B cell (primary cell): ENCODE measurements at regions not wholly inside any gene's neighbourhood (a gene's known extent, or its start where the extent isn't known, plus 50 kb on each side); places are given as distances from the start of the nearest gene placed in this dataset.

Experiments used
- ATAC-seq: fragments of 200-7000 bp; cut with Tn5 transposase; one replicate; pipeline ENCODE4 v1.10.0; 2021; ENCODE audit warnings: low read depth, mild to moderate bottlenecking, moderate number of reproducible peaks, moderate library complexity
- CTCF ChIA-PET: fragments of 350-600 bp; sonication (Branson Sonifier 250); formaldehyde crosslinking; loops from one replicate; lab custom pipeline; 2021; ENCODE audit warnings: antibody characterized with exemption, inconsistent platforms; lab: Charles Lee
- POLR2A ChIA-PET: fragments of 350-600 bp; sonication (Branson Sonifier 250); formaldehyde crosslinking; loops from one replicate; lab custom pipeline; 2021; ENCODE audit warnings: antibody characterized with exemption; lab: Charles Lee
- DNase-seq: peaks from one replicate; pipeline ENCODE4 v3.0.0; 2013
- H2AFZ ChIP-seq: 2 replicates; pipeline ENCODE4 v1.6.1; 2012; ENCODE audit warnings: mild to moderate bottlenecking, low read depth, low read length; ENCODE audit not compliant: insufficient read depth, poor library complexity, severe bottlenecking
- H3K27ac ChIP-seq, 2 donors: 1 replicate in 1 of 2; 2 replicates in 1 of 2; pipeline ENCODE4 v1.5.1; 2012 to 2013; ENCODE audit warnings: low read length in 2 of 2, mild to moderate bottlenecking in 2 of 2, moderate library complexity in 1 of 2
- H3K27me3 ChIP-seq, 4 experiments: fragments of 200-600 bp in 1 of 4; sonication (generic) in 1 of 4; replicated peaks in 1 of 4; 1 replicate in 2 of 4; 2 replicates in 2 of 4; pipeline versions ENCODE4 v1.6.1 to v1.7.0; 2013 to 2016; ENCODE audit warnings: low read length in 3 of 4, mild to moderate bottlenecking in 2 of 4, mixed read lengths in 1 of 4, moderate library complexity in 1 of 4; ENCODE audit not compliant: insufficient read depth in 4 of 4, control insufficient read depth in 3 of 4; ENCODE audit errors: control extremely low read depth in 1 of 4
- H3K36me3 ChIP-seq, 2 experiments: replicated peaks in 1 of 2; 1 replicate in 1 of 2; 2 replicates in 1 of 2; pipeline versions ENCODE4 v1.6.1 to v1.7.1; 2013; ENCODE audit warnings: low read length in 1 of 2; ENCODE audit not compliant: insufficient read depth in 2 of 2, control insufficient read depth in 1 of 2; ENCODE audit errors: control extremely low read depth in 1 of 2, extremely low read depth in 1 of 2
- H3K4me1 ChIP-seq, 2 donors: fragments of 200-600 bp in 1 of 2; sonication (generic) in 1 of 2; 1 replicate in 1 of 2; 2 replicates in 1 of 2; pipeline versions ENCODE4 v1.5.1 to v1.6.1; 2013 to 2017; ENCODE audit warnings: low read length in 2 of 2; ENCODE audit not compliant: control insufficient read depth in 2 of 2, insufficient read depth in 2 of 2
- H3K4me2 ChIP-seq: replicated peaks from 2 replicates; pipeline ENCODE3; 2012; ENCODE audit warnings: mild to moderate bottlenecking, low read depth, low read length; ENCODE audit not compliant: poor library complexity, severe bottlenecking
- H3K4me3 ChIP-seq, 5 experiments: fragments of 200-600 bp in 1 of 5; sonication (generic) in 1 of 5; 1 replicate in 3 of 5; 2 replicates in 2 of 5; pipeline versions ENCODE4 v1.5.1 to v1.7.0; 2011 to 2016; ENCODE audit warnings: low read length in 4 of 5, mild to moderate bottlenecking in 4 of 5, low read depth in 2 of 5, control low read depth in 1 of 5, moderate library complexity in 1 of 5; ENCODE audit not compliant: insufficient read depth in 1 of 5; ENCODE audit errors: control extremely low read depth in 1 of 5, extremely low read depth in 1 of 5
- H3K79me2 ChIP-seq: fragments of 200-600 bp; sonication (generic); one replicate; pipeline ENCODE4 v1.6.0; 2016; ENCODE audit warnings: low read length; ENCODE audit not compliant: control insufficient read depth, insufficient read depth
- H3K9ac ChIP-seq: fragments of 200-600 bp; sonication (generic); 2 replicates; pipeline ENCODE4 v1.6.1; 2017; ENCODE audit warnings: mild to moderate bottlenecking, low read length, moderate library complexity
- H3K9me3 ChIP-seq, 3 donors: one replicate each; pipeline versions ENCODE4 v1.6.1 to v1.7.1; 2013; ENCODE audit warnings: low read length in 2 of 3; ENCODE audit not compliant: control insufficient read depth in 2 of 3, insufficient read depth in 1 of 3; ENCODE audit errors: control extremely low read depth in 1 of 3
- H4K20me1 ChIP-seq: 2 replicates; pipeline ENCODE4 v1.6.0; 2012; ENCODE audit warnings: mild to moderate bottlenecking, low read length; ENCODE audit not compliant: insufficient read depth, control insufficient read depth, poor library complexity, severe bottlenecking
- H3K27ac Mint-ChIP-seq: one replicate; pipeline ENCODE4 v1.8.0; 2021; ENCODE audit warnings: mixed read lengths
- H3K27me3 Mint-ChIP-seq: one replicate; pipeline ENCODE4 v1.8.0; 2021; ENCODE audit warnings: mixed read lengths
- H3K4me1 Mint-ChIP-seq: one replicate; pipeline ENCODE4 v1.8.0; 2021; ENCODE audit warnings: mixed read lengths
- H3K4me3 Mint-ChIP-seq: one replicate; pipeline ENCODE4 v1.8.0; 2021; ENCODE audit warnings: mixed read lengths
- H3K9me3 Mint-ChIP-seq: one replicate; pipeline ENCODE4 v1.8.0; 2022; ENCODE audit warnings: mixed read lengths; ENCODE audit not compliant: insufficient read depth
- CTCF ChIP-seq: fragments of 200-600 bp; IDR thresholded peaks from one replicate; pipeline ENCODE4 v1.8.0; 2022; ENCODE audit warnings: antibody characterized with exemption, mild to moderate bottlenecking
- EZH2 ChIP-seq: IDR thresholded peaks from 2 replicates; pipeline ENCODE4 v1.6.1; 2012; ENCODE audit warnings: borderline replicate concordance, low read depth, mild to moderate bottlenecking, moderate library complexity, low read length; ENCODE audit not compliant: insufficient read depth, poor library complexity, severe bottlenecking
- WGBS: methylation state at CpG from one replicate; pipeline ENCODE4 v1.1.5; 2013; ENCODE audit warnings: missing lambda C conversion rate; ENCODE audit not compliant: insufficient coverage; 5-methylcytosine and 5-hydroxymethylcytosine counted together
- intact Hi-C: fragments of 100-400 bp; cut with micrococcal nuclease; formaldehyde crosslinking; loops from one replicate; pipeline ENCODE4 v1.10.0; 2022

GRCh38 chr9:27668280-27668679 lies 95.0 kb upstream of the C9orf72 start:
- Histone ChIP-seq H3K4me2 (no peak overlapping the region), H2AFZ (no peak overlapping the region), H4K20me1 (no peaks in the 10 kb centered on the region), H3K36me3 (no peaks in the 10 kb centered on the region), H3K4me3 (no peak overlapping the region), H3K27ac (no peak overlapping the region), H3K9me3 (no peaks in the 10 kb centered on the region), H3K79me2 (no peaks in the 10 kb centered on the region), H3K4me1 (no peaks in the 10 kb centered on the region), H3K27me3 (no peaks in the 10 kb centered on the region), H3K9ac (no peak overlapping the region)
- no peak overlapping the region for H3K27ac Mint-ChIP-seq
- ChIA-PET CTCF (no interaction called here), POLR2A (no interaction called here)
- no peak for TF ChIP-seq CTCF
- no peak for TF ChIP-seq EZH2
- peaks cover 14% of the 10 kb centered on the region for H3K27me3 Mint-ChIP-seq
- intact Hi-C loops = no loop called here
- DNase-seq = no peak
- H3K9me3 Mint-ChIP-seq = no peaks in the 10 kb centered on the region
- H3K4me3 Mint-ChIP-seq = no peak overlapping the region
- ATAC-seq = no peak
- H3K4me1 Mint-ChIP-seq = no peaks in the 10 kb centered on the region

GRCh38 chr9:27671636-27672035 lies 98.4 kb upstream of the C9orf72 start:
- Mint-ChIP-seq H3K27me3 (peaks cover 12% of the 10 kb centered on the region), H3K4me1 (no peaks in the 10 kb centered on the region), H3K27ac (no peak overlapping the region), H3K9me3 (no peaks in the 10 kb centered on the region), H3K4me3 (no peak overlapping the region)
- 94% methylated on average over 2 of the region's 5 CpGs for WGBS
- Histone ChIP-seq H3K4me1 (no peaks in the 10 kb centered on the region), H3K9ac (no peak overlapping the region), H3K79me2 (no peaks in the 10 kb centered on the region), H3K4me2 (no peak overlapping the region), H3K4me3 (no peak overlapping the region), H3K27ac (no peak overlapping the region), H4K20me1 (no peaks in the 10 kb centered on the region), H3K27me3 (no peaks in the 10 kb centered on the region), H3K9me3 (no peaks in the 10 kb centered on the region), H3K36me3 (no peaks in the 10 kb centered on the region), H2AFZ (no peak overlapping the region)
- TF ChIP-seq EZH2 (no peak), CTCF (no peak)
- CTCF ChIA-PET = interaction anchor here (0.6 kb wide), 1 partner anchor 43 kb away, joined by 3 read pairs; no protein-coding TSS in a partner anchor
- DNase-seq (no peak), ATAC-seq (no peak)
- POLR2A ChIA-PET = no interaction called here
- intact Hi-C loops = no loop called here
